ENCODE measurements at regions not wholly inside any gene's neighbourhood (a gene's known extent, or its start where the extent isn't known, plus 50 kb on each side); places are given as distances from the start of the nearest gene placed in this dataset.

GRCh38 chr5:4420681-4421080 is 719.4 kb upstream of the ADAMTS16 start:
- intact Hi-C loops (cut with DNase I): no loop called here
- Histone ChIP-seq H3K9me3 (no peaks in the 10 kb centered on the region), H3K27ac (no peak overlapping the region), H3K36me3 (no peaks in the 10 kb centered on the region), H3K4me1 (ENCODE audit: insufficient read depth) (no peaks in the 10 kb centered on the region), H3K4me3 (no peak overlapping the region), H3K27me3 (no peaks in the 10 kb centered on the region)
- TF ChIP-seq EP300 (IDR thresholded peaks at IDR 0.05) (no peak), CTCF (IDR thresholded peaks at IDR 0.05) (no peak), POLR2A (IDR thresholded peaks at IDR 0.05) (no peak)
- DNase-seq: no peak
- WGBS, 3 donors: 71 to 93% (median 76%) methylated on average over 5 to 6 of the region's 6 CpGs

GRCh38 chr5:4422247-4422646 is 717.9 kb upstream of the ADAMTS16 start:
- no peak for DNase-seq
- intact Hi-C loops (cut with DNase I): no loop called here
- H3K36me3 ChIP-seq: no peaks in the 10 kb centered on the region
- TF ChIP-seq POLR2A (IDR thresholded peaks at IDR 0.05) (no peak), EP300 (IDR thresholded peaks at IDR 0.05) (no peak), CTCF (IDR thresholded peaks at IDR 0.05) (no peak)
- no peak overlapping the region for H3K4me3 ChIP-seq
- H3K9me3 ChIP-seq: no peaks in the 10 kb centered on the region
- no peaks in the 10 kb centered on the region for H3K27me3 ChIP-seq
- H3K27ac ChIP-seq: no peak overlapping the region
- H3K4me1 ChIP-seq (ENCODE audit: insufficient read depth): no peaks in the 10 kb centered on the region
- WGBS, 3 donors: 46 to 54% (median 52%) methylated on average over 3 of the region's 3 CpGs

GRCh38 chr5:4424895-4425294 is 715.2 kb upstream of the ADAMTS16 start:
- no peak for TF ChIP-seq POLR2A (IDR thresholded peaks at IDR 0.05)
- no peak for TF ChIP-seq CTCF (IDR thresholded peaks at IDR 0.05)
- TF ChIP-seq EP300 (IDR thresholded peaks at IDR 0.05): no peak

DNA sequence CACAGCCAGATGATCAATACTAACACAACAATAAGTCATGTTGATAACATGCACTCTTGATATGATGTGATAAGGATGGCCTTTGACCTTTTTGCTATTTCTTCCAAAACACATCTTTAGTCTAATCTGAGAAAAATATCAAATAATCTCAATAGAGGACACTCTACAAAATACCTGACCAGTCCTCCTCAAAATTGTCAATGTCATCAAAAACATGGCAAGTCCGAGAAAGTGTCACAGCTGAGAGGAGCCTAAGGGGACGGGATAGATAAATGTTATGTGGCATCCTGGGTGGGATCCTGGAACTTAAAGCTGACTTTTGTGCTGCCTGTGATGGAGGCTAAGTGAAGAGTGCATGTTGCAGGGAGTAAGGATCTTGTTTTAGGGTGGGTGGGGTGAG is 699.6 kb upstream of the ADAMTS16 start:
- intact Hi-C loops (cut with DNase I): no loop called here

More at GRCh38 chr5:4424895-4425294, 715.2 kb upstream of the ADAMTS16 start:
- Histone ChIP-seq H3K4me1 (ENCODE audit: insufficient read depth) (no peaks in the 10 kb centered on the region), H3K27ac (no peak overlapping the region), H3K9me3 (no peaks in the 10 kb centered on the region), H3K36me3 (no peaks in the 10 kb centered on the region), H3K27me3 (no peaks in the 10 kb centered on the region), H3K4me3 (no peak overlapping the region)
- no peak for DNase-seq
- 74 to 83% (median 83%) methylated on average over 4 of the region's 4 CpGs for WGBS, 3 donors
- intact Hi-C loops (cut with DNase I): no loop called here

More for the DNA sequence above, 699.6 kb upstream of the ADAMTS16 start:
- 79 to 83% (median 79%) methylated on average over 2 of the region's 2 CpGs for WGBS, 3 donors
- no peak for DNase-seq
- Histone ChIP-seq H3K4me1 (ENCODE audit: insufficient read depth) (no peaks in the 10 kb centered on the region), H3K36me3 (no peaks in the 10 kb centered on the region), H3K4me3 (no peak overlapping the region), H3K9me3 (no peaks in the 10 kb centered on the region), H3K27me3 (no peaks in the 10 kb centered on the region), H3K27ac (no peak overlapping the region)
- TF ChIP-seq EP300 (IDR thresholded peaks at IDR 0.05): no peak
- TF ChIP-seq POLR2A (IDR thresholded peaks at IDR 0.05): no peak
- TF ChIP-seq CTCF (IDR thresholded peaks at IDR 0.05): no peak

All from ovary (tissue), 7 donors.